OCI-LY1 (cell line): ENCODE measurements at regions not wholly inside any gene's neighbourhood (a gene's known extent, or its start where the extent isn't known, plus 50 kb on each side); places are given as distances from the start of the nearest gene placed in this dataset.

Experiments used
- CTCF ChIP-seq: fragments of 200-600 bp; sonication (generic), shearing (Covaris generic); IDR thresholded peaks from 2 replicates; pipeline ENCODE4 v1.5.1; 2017; ENCODE audit warnings: mild to moderate bottlenecking, antibody characterized with exemption, low read length, moderate library complexity, mixed read lengths
- EZH2 ChIP-seq: fragments of 200-600 bp; sonication (generic), shearing (Covaris generic); IDR thresholded peaks from 2 replicates; pipeline ENCODE4 v1.8.0; 2017; ENCODE audit warnings: borderline replicate concordance, mixed run types, mild to moderate bottlenecking, antibody characterized with exemption, low read length, moderate library complexity, mixed read lengths

- TF ChIP-seq CTCF (no peak), EZH2 (no peak)
These were observed 50.2 kb upstream of the IFNGR1 start for GRCh38 chr6:137269347-137269746.
